ENCODE measurements at regions not wholly inside any gene's neighbourhood (a gene's known extent, or its start where the extent isn't known, plus 50 kb on each side); places are given as distances from the start of the nearest gene placed in this dataset.

GRCh38 chr3:194741916-194742315, 56.2 kb downstream of the FAM43A start:
- Histone ChIP-seq H3K9me3 (ENCODE audit: low read depth, low read length, poor library complexity, severe bottlenecking) (no peaks in the 10 kb centered on the region), H3K4me3 (ENCODE audit: low read depth, low read length, poor library complexity, severe bottlenecking) (no peak overlapping the region), H3K27me3 (replicated peaks; ENCODE audit: insufficient read depth, low read depth, low read length, poor library complexity) (no peaks in the 10 kb centered on the region), H3K4me1 (ENCODE audit: insufficient read depth, low read length, poor library complexity, severe bottlenecking) (peaks cover 18% of the 10 kb centered on the region), H3K27ac (ENCODE audit: low read depth, low read length, poor library complexity, severe bottlenecking) (no peak overlapping the region), H3K36me3 (ENCODE audit: insufficient read depth, low read length, poor library complexity, severe bottlenecking) (no peaks in the 10 kb centered on the region)
- ChIA-PET CTCF (no interaction called here), POLR2A (ENCODE audit: low non-redundant PET) (interaction anchor here (0.6 kb wide), 1 partner anchor 12 kb away, joined by 4 read pairs; no protein-coding TSS in a partner anchor)
- no TSS peak for BruUV-seq (replicated peaks)
- TF ChIP-seq EZH2 (IDR thresholded peaks at IDR 0.05; ENCODE audit: borderline replicate concordance, low read depth, low read length, poor library complexity, severe bottlenecking): no peak
- intact Hi-C loops (cut with micrococcal nuclease; ENCODE audit: unreplicated experiment): no loop called here
- DNase-seq (ENCODE audit: low spot score): no peak

GRCh38 chr3:194744826-194745225, 59.1 kb downstream of the FAM43A start:
- ChIA-PET POLR2A (ENCODE audit: low non-redundant PET) (no interaction called here), CTCF (no interaction called here)
- TF ChIP-seq CTCF (conservative IDR thresholded peaks at IDR 0.05; ENCODE audit: low read depth, low read length) (no peak), EZH2 (IDR thresholded peaks at IDR 0.05; ENCODE audit: borderline replicate concordance, low read depth, low read length, poor library complexity, severe bottlenecking) (no peak)
- Histone ChIP-seq H3K36me3 (ENCODE audit: insufficient read depth, low read length, poor library complexity, severe bottlenecking) (no peaks in the 10 kb centered on the region), H3K27me3 (replicated peaks; ENCODE audit: insufficient read depth, low read depth, low read length, poor library complexity) (no peaks in the 10 kb centered on the region), H3K4me3 (ENCODE audit: low read depth, low read length, poor library complexity, severe bottlenecking) (no peak overlapping the region), H3K27ac (ENCODE audit: low read depth, low read length, poor library complexity, severe bottlenecking) (no peak overlapping the region), H3K9me3 (ENCODE audit: low read depth, low read length, poor library complexity, severe bottlenecking) (no peaks in the 10 kb centered on the region), H3K4me1 (ENCODE audit: insufficient read depth, low read length, poor library complexity, severe bottlenecking) (peaks cover 6% of the 10 kb centered on the region)
- DNase-seq (ENCODE audit: low spot score): no peak
- intact Hi-C loops (cut with micrococcal nuclease; ENCODE audit: unreplicated experiment): no loop called here
- no TSS peak for BruUV-seq (replicated peaks)

- no peak for TF ChIP-seq EZH2 (IDR thresholded peaks at IDR 0.05; ENCODE audit: borderline replicate concordance, low read depth, low read length, poor library complexity, severe bottlenecking)
- TF ChIP-seq CTCF (conservative IDR thresholded peaks at IDR 0.05; ENCODE audit: low read depth, low read length): no peak
- POLR2A ChIA-PET (ENCODE audit: low non-redundant PET): no interaction called here
- peaks cover 6% of the 10 kb centered on the region for H3K4me1 ChIP-seq (ENCODE audit: insufficient read depth, low read length, poor library complexity, severe bottlenecking)
- CTCF ChIA-PET: no interaction called here
- H3K36me3 ChIP-seq (ENCODE audit: insufficient read depth, low read length, poor library complexity, severe bottlenecking): no peaks in the 10 kb centered on the region
- BruUV-seq (replicated peaks): no TSS peak
- H3K9me3 ChIP-seq (ENCODE audit: low read depth, low read length, poor library complexity, severe bottlenecking): no peaks in the 10 kb centered on the region
- intact Hi-C loops (cut with micrococcal nuclease; ENCODE audit: unreplicated experiment): no loop called here
- no peak for DNase-seq (ENCODE audit: low spot score)
- no peak overlapping the region for H3K27ac ChIP-seq (ENCODE audit: low read depth, low read length, poor library complexity, severe bottlenecking)
- H3K4me3 ChIP-seq (ENCODE audit: low read depth, low read length, poor library complexity, severe bottlenecking): no peak overlapping the region
- no peaks in the 10 kb centered on the region for H3K27me3 ChIP-seq (replicated peaks; ENCODE audit: insufficient read depth, low read depth, low read length, poor library complexity)
Measured at GRCh38 chr3:194745422-194746184, 59.9 kb downstream of the FAM43A start.

GRCh38 chr3:194748225-194748624, 62.5 kb downstream of the FAM43A start:
- TF ChIP-seq CTCF (conservative IDR thresholded peaks at IDR 0.05; ENCODE audit: low read depth, low read length): no peak
- TF ChIP-seq EZH2 (IDR thresholded peaks at IDR 0.05; ENCODE audit: borderline replicate concordance, low read depth, low read length, poor library complexity, severe bottlenecking): no peak
- BruUV-seq (replicated peaks): no TSS peak
- Histone ChIP-seq H3K36me3 (ENCODE audit: insufficient read depth, low read length, poor library complexity, severe bottlenecking) (no peaks in the 10 kb centered on the region), H3K4me1 (ENCODE audit: insufficient read depth, low read length, poor library complexity, severe bottlenecking) (peaks cover 6% of the 10 kb centered on the region), H3K9me3 (ENCODE audit: low read depth, low read length, poor library complexity, severe bottlenecking) (no peaks in the 10 kb centered on the region), H3K27me3 (replicated peaks; ENCODE audit: insufficient read depth, low read depth, low read length, poor library complexity) (no peaks in the 10 kb centered on the region), H3K4me3 (ENCODE audit: low read depth, low read length, poor library complexity, severe bottlenecking) (no peak overlapping the region), H3K27ac (ENCODE audit: low read depth, low read length, poor library complexity, severe bottlenecking) (no peak overlapping the region)
- intact Hi-C loops (cut with micrococcal nuclease; ENCODE audit: unreplicated experiment): no loop called here
- DNase-seq (ENCODE audit: low spot score): no peak
- CTCF ChIA-PET: no interaction called here
- POLR2A ChIA-PET (ENCODE audit: low non-redundant PET): interaction anchor here (0.7 kb wide), 1 partner anchor 60 kb away, joined by 3 read pairs; no protein-coding TSS in a partner anchor
